ENCODE measurements at regions not wholly inside any gene's neighbourhood (a gene's known extent, or its start where the extent isn't known, plus 50 kb on each side); places are given as distances from the start of the nearest gene placed in this dataset.

GRCh38 chr17:70961341-70961740 lies 792.0 kb downstream of the KCNJ2 start:
- POLR2A ChIA-PET, result no interaction called here
- BruUV-seq (replicated peaks), result no TSS peak
- H3K9me3 ChIP-seq (ENCODE audit: control insufficient read depth, insufficient read depth, low read depth, low read length), result no peaks in the 10 kb centered on the region; the same call in 1 of the 2 replicates
- no peak overlapping the region for H3K27ac ChIP-seq (ENCODE audit: low read length)
- TF ChIP-seq POLR2AphosphoS5 (IDR thresholded peaks at IDR 0.05; ENCODE audit: low read depth, low read length), result no peak
- no peak for TF ChIP-seq CTCF (IDR thresholded peaks at IDR 0.05)
- TF ChIP-seq SIN3A (IDR thresholded peaks at IDR 0.05; ENCODE audit: borderline replicate concordance, insufficient read depth, low read depth, low read length), result no peak
- TF ChIP-seq REST (IDR thresholded peaks at IDR 0.05; ENCODE audit: insufficient read depth in 1 of 2, low read depth in 2 of 2, low read length in 1 of 2), result no peak
- TF ChIP-seq TCF7L2 (IDR thresholded peaks at IDR 0.05; ENCODE audit: low read depth, low read length), result no peak
- in situ Hi-C loops (cut with HindIII; ENCODE audit: low pct_unique_long_range_greater_than_20kb, low sequenced_read_pairs) (no loop called here), intact Hi-C loops (cut with micrococcal nuclease; ENCODE audit: unreplicated experiment) (no loop called here)
- ATAC-seq (no peak), DNase-seq (ENCODE audit: low read depth, low spot score) (no peak)
- no peaks in the 10 kb centered on the region for H3K27me3 ChIP-seq (ENCODE audit: control insufficient read depth, insufficient read depth, low read length)
- H3K4me1 ChIP-seq (ENCODE audit: control insufficient read depth, insufficient read depth, low read length), result no peaks in the 10 kb centered on the region
- no peak overlapping the region for H3K4me3 ChIP-seq (ENCODE audit: low read depth in 2 of 2, low read length in 2 of 2)
- CTCF ChIA-PET, result no interaction called here
- H3K36me3 ChIP-seq (ENCODE audit: control insufficient read depth, insufficient read depth, low read length), result no peaks in the 10 kb centered on the region

GRCh38 chr17:70968302-70968701 lies 799.0 kb downstream of the KCNJ2 start:
- BruUV-seq (replicated peaks), result no TSS peak
- TF ChIP-seq TCF7L2 (IDR thresholded peaks at IDR 0.05; ENCODE audit: low read depth, low read length) (no peak), CTCF (IDR thresholded peaks at IDR 0.05) (no peak), REST (IDR thresholded peaks at IDR 0.05; ENCODE audit: insufficient read depth in 1 of 2, low read depth in 2 of 2, low read length in 1 of 2) (no peak), POLR2AphosphoS5 (IDR thresholded peaks at IDR 0.05; ENCODE audit: low read depth, low read length) (no peak), SIN3A (IDR thresholded peaks at IDR 0.05; ENCODE audit: borderline replicate concordance, insufficient read depth, low read depth, low read length) (no peak)
- intact Hi-C loops (cut with micrococcal nuclease; ENCODE audit: unreplicated experiment), result no loop called here

More at GRCh38 chr17:70968302-70968701, 799.0 kb downstream of the KCNJ2 start:
- DNase-seq (ENCODE audit: low read depth, low spot score) (no peak), ATAC-seq (no peak)
- no peaks in the 10 kb centered on the region for H3K27me3 ChIP-seq (ENCODE audit: control insufficient read depth, insufficient read depth, low read length)
- ChIA-PET CTCF (no interaction called here), POLR2A (no interaction called here)
- H3K36me3 ChIP-seq (ENCODE audit: control insufficient read depth, insufficient read depth, low read length), result no peaks in the 10 kb centered on the region
- no peak overlapping the region for H3K4me3 ChIP-seq (ENCODE audit: low read depth in 2 of 2, low read length in 2 of 2)
- H3K4me1 ChIP-seq (ENCODE audit: control insufficient read depth, insufficient read depth, low read length), result no peaks in the 10 kb centered on the region
- H3K9me3 ChIP-seq (ENCODE audit: control insufficient read depth, insufficient read depth, low read depth, low read length), result no peaks in the 10 kb centered on the region; the same call in 1 of the 2 replicates
- H3K27ac ChIP-seq (ENCODE audit: low read length), result no peak overlapping the region
- in situ Hi-C loops (cut with HindIII; ENCODE audit: low pct_unique_long_range_greater_than_20kb, low sequenced_read_pairs), result no loop called here

All from Panc1 (cell line).